Suprapubic skin (tissue), 4 donors: ENCODE measurements at regions not wholly inside any gene's neighbourhood (a gene's known extent, or its start where the extent isn't known, plus 50 kb on each side); places are given as distances from the start of the nearest gene placed in this dataset.

ENCODE experiments used
- CTCF ChIP-seq, 2 donors: fragments of 200-600 bp in 1 of 2; fragments of 450-650 bp in 1 of 2; sonication (generic) in 1 of 2; IDR thresholded peaks; one replicate each; pipeline ENCODE4 v1.5.1; 2016 to 2019; ENCODE audit warnings: antibody characterized with exemption in 2 of 2, mild to moderate bottlenecking in 1 of 2, moderate library complexity in 1 of 2
- EP300 ChIP-seq: sonication (generic); formaldehyde crosslinking; IDR thresholded peaks from one replicate; pipeline ENCODE4 v1.6.1; 2017; ENCODE audit warnings: antibody characterized with exemption
- POLR2AphosphoS5 ChIP-seq, 3 donors: sonication (generic); formaldehyde crosslinking; IDR thresholded peaks; one replicate each; pipeline ENCODE4 v1.6.1; 2017; ENCODE audit warnings: antibody characterized with exemption in 3 of 3

- TF ChIP-seq CTCF (IDR thresholded peaks at IDR 0.05) = no peak
- TF ChIP-seq POLR2AphosphoS5 (IDR thresholded peaks at IDR 0.05) = no peak
- no peak for TF ChIP-seq EP300
Measured at GRCh38 chr3:145673838-145674237, 487.1 kb downstream of the PLOD2 start.
